ENCODE measurements at regions not wholly inside any gene's neighbourhood (a gene's known extent, or its start where the extent isn't known, plus 50 kb on each side); places are given as distances from the start of the nearest gene placed in this dataset.

GRCh38 chr6:159565181-159565710 lies 127.8 kb downstream of the SOD2 start:
- Histone ChIP-seq H3K4me1 (ENCODE audit: control insufficient read depth, extremely low read depth, insufficient read depth, low read length) (no peaks in the 10 kb centered on the region), H3K27ac (ENCODE audit: control insufficient read depth, insufficient read depth, low read length) (no peak overlapping the region), H3K9ac (ENCODE audit: control insufficient read depth, extremely low read depth, insufficient read depth, low read length) (no peak overlapping the region), H3K9me3 (ENCODE audit: control insufficient read depth, low read depth, low read length) (peaks cover 3% of the 10 kb centered on the region), H3K4me3 (ENCODE audit: control insufficient read depth in 2 of 3, extremely low read depth in 1 of 3, insufficient read depth in 2 of 3, low read depth in 1 of 3, low read length in 3 of 3) (no peak overlapping the region), H3K36me3 (ENCODE audit: control insufficient read depth in 2 of 2, extremely low read depth in 1 of 2, insufficient read depth in 2 of 2, low read length in 2 of 2) (no peaks in the 10 kb centered on the region), H2AFZ (ENCODE audit: control insufficient read depth, low read length) (no peak overlapping the region), H3K79me2 (ENCODE audit: control insufficient read depth, insufficient read depth, low read length) (no peaks in the 10 kb centered on the region), H3K4me2 (ENCODE audit: control insufficient read depth, extremely low read depth, insufficient read depth, low read depth, low read length) (no peak overlapping the region), H3K27me3 (ENCODE audit: control insufficient read depth, extremely low read depth, insufficient read depth, low read length) (no peaks in the 10 kb centered on the region), H4K20me1 (ENCODE audit: control insufficient read depth, extremely low read depth, insufficient read depth, low read length) (no peaks in the 10 kb centered on the region), H3K9me1 (ENCODE audit: control insufficient read depth, extremely low read depth, insufficient read depth, low read length) (no peaks in the 10 kb centered on the region)
- DNase-seq (ENCODE audit: low read depth, low spot score), result no peak
- no peak for FAIRE-seq
- TF ChIP-seq CTCF (optimal IDR thresholded peaks at IDR 0.05 in 1 of 3, IDR thresholded peaks at IDR 0.05 in 1 of 3, conservative IDR thresholded peaks at IDR 0.05 in 1 of 3; ENCODE audit: extremely low read depth in 1 of 3, insufficient read depth in 2 of 3, low read length in 3 of 3) (no peak), EZH2 (IDR thresholded peaks at IDR 0.05; ENCODE audit: low read length) (no peak)
- dilution Hi-C loops (cut with MboI; ENCODE audit: extremely low pct_ligation_motif_present, low sequenced_read_pairs), result no loop called here

GRCh38 chr6:159564456-159564855 lies 128.6 kb downstream of the SOD2 start:
- Histone ChIP-seq H3K27me3 (ENCODE audit: control insufficient read depth, extremely low read depth, insufficient read depth, low read length) (no peaks in the 10 kb centered on the region), H3K9me1 (ENCODE audit: control insufficient read depth, extremely low read depth, insufficient read depth, low read length) (no peaks in the 10 kb centered on the region), H3K9ac (ENCODE audit: control insufficient read depth, extremely low read depth, insufficient read depth, low read length) (no peak overlapping the region), H3K79me2 (ENCODE audit: control insufficient read depth, insufficient read depth, low read length) (no peaks in the 10 kb centered on the region), H3K4me3 (ENCODE audit: control insufficient read depth in 2 of 3, extremely low read depth in 1 of 3, insufficient read depth in 2 of 3, low read depth in 1 of 3, low read length in 3 of 3) (no peak overlapping the region), H2AFZ (ENCODE audit: control insufficient read depth, low read length) (no peak overlapping the region), H3K9me3 (ENCODE audit: control insufficient read depth, low read depth, low read length) (peaks cover 2% of the 10 kb centered on the region), H3K27ac (ENCODE audit: control insufficient read depth, insufficient read depth, low read length) (no peak overlapping the region), H3K4me1 (ENCODE audit: control insufficient read depth, extremely low read depth, insufficient read depth, low read length) (no peaks in the 10 kb centered on the region), H3K4me2 (ENCODE audit: control insufficient read depth, extremely low read depth, insufficient read depth, low read depth, low read length) (no peak overlapping the region), H4K20me1 (ENCODE audit: control insufficient read depth, extremely low read depth, insufficient read depth, low read length) (no peaks in the 10 kb centered on the region), H3K36me3 (ENCODE audit: control insufficient read depth in 2 of 2, extremely low read depth in 1 of 2, insufficient read depth in 2 of 2, low read length in 2 of 2) (no peaks in the 10 kb centered on the region)
- dilution Hi-C loops (cut with MboI; ENCODE audit: extremely low pct_ligation_motif_present, low sequenced_read_pairs), result no loop called here
- TF ChIP-seq CTCF (optimal IDR thresholded peaks at IDR 0.05 in 1 of 3, IDR thresholded peaks at IDR 0.05 in 1 of 3, conservative IDR thresholded peaks at IDR 0.05 in 1 of 3; ENCODE audit: extremely low read depth in 1 of 3, insufficient read depth in 2 of 3, low read length in 3 of 3) (no peak), EZH2 (IDR thresholded peaks at IDR 0.05; ENCODE audit: low read length) (no peak)
- FAIRE-seq (no peak), DNase-seq (ENCODE audit: low read depth, low spot score) (no peak)

Data from keratinocyte (primary cell).